ENCODE measurements at regions not wholly inside any gene's neighbourhood (a gene's known extent, or its start where the extent isn't known, plus 50 kb on each side); places are given as distances from the start of the nearest gene placed in this dataset.

DNA sequence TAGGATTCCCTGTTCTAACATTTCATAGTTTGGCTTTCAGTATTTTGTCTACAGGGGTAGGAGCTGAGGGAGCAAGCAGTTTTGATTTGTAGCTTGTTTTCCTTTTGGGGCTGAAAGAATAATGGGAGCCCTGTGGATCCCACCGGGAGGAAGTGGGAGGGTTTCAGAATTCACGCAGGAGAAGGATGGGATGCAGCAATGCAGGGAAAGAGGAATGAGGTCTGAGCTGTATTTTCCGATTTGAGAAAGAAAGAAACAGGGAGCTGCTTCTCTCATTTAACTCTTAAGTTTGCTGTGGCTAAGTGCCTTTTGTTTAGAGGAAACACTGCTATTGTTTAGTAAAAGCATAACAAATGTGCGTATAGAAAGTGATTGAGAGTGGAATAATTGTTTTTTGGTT, 141.0 kb downstream of the ADCYAP1 start:
- TF ChIP-seq, protein P1, sequence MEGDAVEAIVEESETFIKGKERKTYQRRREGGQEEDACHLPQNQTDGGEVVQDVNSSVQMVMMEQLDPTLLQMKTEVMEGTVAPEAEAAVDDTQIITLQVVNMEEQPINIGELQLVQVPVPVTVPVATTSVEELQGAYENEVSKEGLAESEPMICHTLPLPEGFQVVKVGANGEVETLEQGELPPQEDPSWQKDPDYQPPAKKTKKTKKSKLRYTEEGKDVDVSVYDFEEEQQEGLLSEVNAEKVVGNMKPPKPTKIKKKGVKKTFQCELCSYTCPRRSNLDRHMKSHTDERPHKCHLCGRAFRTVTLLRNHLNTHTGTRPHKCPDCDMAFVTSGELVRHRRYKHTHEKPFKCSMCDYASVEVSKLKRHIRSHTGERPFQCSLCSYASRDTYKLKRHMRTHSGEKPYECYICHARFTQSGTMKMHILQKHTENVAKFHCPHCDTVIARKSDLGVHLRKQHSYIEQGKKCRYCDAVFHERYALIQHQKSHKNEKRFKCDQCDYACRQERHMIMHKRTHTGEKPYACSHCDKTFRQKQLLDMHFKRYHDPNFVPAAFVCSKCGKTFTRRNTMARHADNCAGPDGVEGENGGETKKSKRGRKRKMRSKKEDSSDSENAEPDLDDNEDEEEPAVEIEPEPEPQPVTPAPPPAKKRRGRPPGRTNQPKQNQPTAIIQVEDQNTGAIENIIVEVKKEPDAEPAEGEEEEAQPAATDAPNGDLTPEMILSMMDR (IDR thresholded peaks at IDR 0.05; ENCODE audit: low read depth, low read length): no peak
- Histone ChIP-seq H3K27ac (no peak overlapping the region), H3K27me3 (ENCODE audit: insufficient read depth, low read depth, severe bottlenecking) (no peaks in the 10 kb centered on the region), H3K4me3 (ENCODE audit: low read depth, low read length) (no peak overlapping the region), H3K36me3 (no peaks in the 10 kb centered on the region), H3K9me3 (ENCODE audit: severe bottlenecking) (no peaks in the 10 kb centered on the region)
- no peak for DNase-seq

DNA sequence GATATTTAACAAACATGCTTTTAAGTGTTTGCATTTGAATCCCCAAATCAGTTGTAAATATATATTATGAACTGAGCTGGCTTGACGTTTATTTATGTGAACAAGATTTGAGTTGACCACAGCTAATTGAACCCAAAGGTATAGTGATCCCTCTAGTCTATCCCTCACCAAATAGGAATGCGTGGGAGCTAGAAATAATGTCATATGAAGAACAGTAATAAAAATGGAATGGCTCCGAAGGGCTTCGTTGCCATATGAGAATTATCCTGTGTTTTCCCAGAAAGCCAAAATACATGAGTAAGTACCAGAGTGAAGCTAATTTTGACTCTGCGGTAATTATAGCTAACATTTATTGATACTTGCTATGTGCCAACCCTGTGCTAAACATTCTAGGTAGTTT, 142.7 kb downstream of the ADCYAP1 start:
- no peaks in the 10 kb centered on the region for H3K36me3 ChIP-seq
- H3K27ac ChIP-seq: no peak overlapping the region
- H3K27me3 ChIP-seq (ENCODE audit: insufficient read depth, low read depth, severe bottlenecking): no peaks in the 10 kb centered on the region
- no peaks in the 10 kb centered on the region for H3K9me3 ChIP-seq (ENCODE audit: severe bottlenecking)
- TF ChIP-seq, protein P1 (IDR thresholded peaks at IDR 0.05; ENCODE audit: low read depth, low read length): no peak
- H3K4me3 ChIP-seq (ENCODE audit: low read depth, low read length): no peak overlapping the region
- no peak for DNase-seq

DNA sequence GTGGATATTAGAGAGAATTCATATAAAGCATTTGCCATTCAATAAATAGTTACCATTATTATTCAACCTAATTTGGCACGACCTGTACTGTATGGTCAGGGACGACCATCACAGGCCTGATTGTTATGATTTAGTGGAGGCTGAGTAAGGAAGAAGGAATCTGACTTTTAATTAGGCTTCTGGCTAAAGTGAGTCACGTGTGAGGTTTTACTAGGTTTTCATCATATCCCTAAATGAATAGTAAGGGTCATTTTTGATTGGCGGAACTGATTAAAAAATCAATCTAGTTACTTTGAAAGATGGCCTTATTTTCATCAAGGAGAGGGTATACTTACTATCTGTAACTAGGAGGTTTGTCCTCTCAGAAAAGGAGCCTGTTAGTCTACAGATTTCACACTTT, 143.4 kb downstream of the ADCYAP1 start:
- Histone ChIP-seq H3K36me3 (no peaks in the 10 kb centered on the region), H3K27me3 (ENCODE audit: insufficient read depth, low read depth, severe bottlenecking) (no peaks in the 10 kb centered on the region), H3K4me3 (ENCODE audit: low read depth, low read length) (no peak overlapping the region), H3K9me3 (ENCODE audit: severe bottlenecking) (no peaks in the 10 kb centered on the region), H3K27ac (no peak overlapping the region)
- TF ChIP-seq, protein P1 (IDR thresholded peaks at IDR 0.05; ENCODE audit: low read depth, low read length): no peak
- DNase-seq: no peak

DNA sequence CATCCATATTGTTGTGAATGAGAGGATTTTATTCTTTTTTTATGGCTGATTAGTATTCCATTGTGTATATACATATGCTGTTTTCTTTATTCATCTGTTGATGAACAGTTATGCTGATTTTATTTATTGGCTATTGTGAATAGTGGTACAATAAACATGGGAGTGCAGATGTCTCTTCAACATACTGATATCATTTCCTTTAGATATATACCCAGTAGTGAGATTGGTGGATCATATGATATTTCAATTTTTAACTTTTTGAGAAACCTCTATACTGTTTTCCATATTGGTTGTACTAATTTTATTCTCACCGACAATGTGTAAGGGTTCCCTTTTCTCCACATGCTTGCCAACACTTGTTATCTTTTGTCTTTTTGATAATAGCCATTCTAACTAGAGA, 144.5 kb downstream of the ADCYAP1 start:
- H3K9me3 ChIP-seq (ENCODE audit: severe bottlenecking): no peaks in the 10 kb centered on the region
- no peak overlapping the region for H3K27ac ChIP-seq
- H3K36me3 ChIP-seq: no peaks in the 10 kb centered on the region
- TF ChIP-seq, protein P1 (IDR thresholded peaks at IDR 0.05; ENCODE audit: low read depth, low read length): no peak
- H3K27me3 ChIP-seq (ENCODE audit: insufficient read depth, low read depth, severe bottlenecking): no peaks in the 10 kb centered on the region
- H3K4me3 ChIP-seq (ENCODE audit: low read depth, low read length): no peak overlapping the region
- no peak for DNase-seq

DNA sequence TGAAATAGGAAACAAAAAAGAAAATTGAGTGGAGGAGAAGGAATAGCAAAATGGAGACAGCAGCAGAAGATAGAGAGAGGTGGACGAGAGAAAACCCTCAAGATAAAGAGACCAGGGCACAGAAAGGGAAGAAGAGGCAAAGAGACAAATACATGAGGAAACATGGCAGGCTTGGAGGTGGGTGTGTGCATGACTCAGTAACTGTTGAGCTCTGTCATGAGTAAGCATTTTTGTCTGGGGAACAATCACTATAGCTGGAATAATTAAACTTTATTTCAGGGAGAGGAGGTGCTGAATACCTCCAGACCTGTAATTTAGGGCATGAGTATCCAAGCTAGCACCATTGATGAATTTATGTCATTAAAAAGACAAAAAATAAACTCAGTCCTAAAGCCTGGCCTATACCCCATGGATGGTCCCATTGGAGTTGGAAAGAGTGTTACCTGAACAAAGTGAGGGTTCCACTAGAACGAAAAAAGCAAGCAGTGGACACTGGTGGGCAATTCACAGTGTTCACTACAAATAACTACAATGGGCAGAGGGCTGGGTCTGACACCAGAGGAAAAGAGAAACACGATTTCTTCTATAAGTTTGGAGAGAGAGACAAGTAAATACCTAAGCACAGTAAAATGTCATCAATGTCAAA, 145.5 kb downstream of the ADCYAP1 start:
- no peak for DNase-seq
- TF ChIP-seq, protein P1 (IDR thresholded peaks at IDR 0.05; ENCODE audit: low read depth, low read length): no peak

DNA sequence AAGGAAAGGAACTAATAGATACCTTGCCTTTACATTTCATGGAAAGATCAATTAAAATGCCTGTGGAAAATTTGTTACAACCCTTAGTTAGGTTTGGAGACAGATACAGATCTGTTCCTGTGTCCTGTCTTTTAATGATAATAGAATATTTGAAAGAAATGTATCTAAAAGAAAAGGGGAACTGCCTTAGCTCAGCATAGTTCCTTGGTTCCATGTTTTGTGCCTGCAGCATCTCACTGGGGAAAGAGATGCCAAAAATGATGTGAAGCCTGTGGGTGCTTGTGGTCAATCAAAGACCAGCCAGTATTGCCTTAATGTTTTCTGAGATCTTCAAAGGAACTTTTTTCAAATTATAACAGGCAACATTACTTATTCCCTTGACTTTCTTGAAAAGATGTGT, 147.6 kb downstream of the ADCYAP1 start:
- TF ChIP-seq, protein P1 (IDR thresholded peaks at IDR 0.05; ENCODE audit: low read depth, low read length): no peak
- H3K36me3 ChIP-seq: no peaks in the 10 kb centered on the region
- H3K9me3 ChIP-seq (ENCODE audit: severe bottlenecking): peaks cover 3% of the 10 kb centered on the region
- no peak overlapping the region for H3K4me3 ChIP-seq (ENCODE audit: low read depth, low read length)
- no peaks in the 10 kb centered on the region for H3K27me3 ChIP-seq (ENCODE audit: insufficient read depth, low read depth, severe bottlenecking)
- no peak for DNase-seq
- no peak overlapping the region for H3K27ac ChIP-seq

More for the DNA sequence above, 145.5 kb downstream of the ADCYAP1 start:
- Histone ChIP-seq H3K9me3 (ENCODE audit: severe bottlenecking) (no peaks in the 10 kb centered on the region), H3K4me3 (ENCODE audit: low read depth, low read length) (no peak overlapping the region), H3K36me3 (no peaks in the 10 kb centered on the region), H3K27ac (no peak overlapping the region), H3K27me3 (ENCODE audit: insufficient read depth, low read depth, severe bottlenecking) (no peaks in the 10 kb centered on the region)
